HPDE6-E6E7 (cell line): ENCODE measurements at regions not wholly inside any gene's neighbourhood (a gene's known extent, or its start where the extent isn't known, plus 50 kb on each side); places are given as distances from the start of the nearest gene placed in this dataset.
"Not testable (repeated sequence)": the region's sequence is repeated elsewhere in the genome, so short reads cannot be mapped to it uniquely, and the experiment has no call there.

ENCODE experiments used
- DNase-seq: peaks from one replicate; pipeline ENCODE4 v3.0.0; 2011; ENCODE audit warnings: missing footprints; ENCODE audit errors: extremely low spot score

- no peak for DNase-seq
Observed at GRCh38 chr1:41981796-41982195, 63.1 kb upstream of the HIVEP3 start.

- no peak for DNase-seq
Observed at GRCh38 chr1:41980827-41981653, 62.3 kb upstream of the HIVEP3 start.

- DNase-seq = no peak
Observed at GRCh38 chr1:41978986-41979385, 60.3 kb upstream of the HIVEP3 start.

GRCh38 chr1:41977326-41977725 lies 58.6 kb upstream of the HIVEP3 start:
- no peak for DNase-seq

DNA sequence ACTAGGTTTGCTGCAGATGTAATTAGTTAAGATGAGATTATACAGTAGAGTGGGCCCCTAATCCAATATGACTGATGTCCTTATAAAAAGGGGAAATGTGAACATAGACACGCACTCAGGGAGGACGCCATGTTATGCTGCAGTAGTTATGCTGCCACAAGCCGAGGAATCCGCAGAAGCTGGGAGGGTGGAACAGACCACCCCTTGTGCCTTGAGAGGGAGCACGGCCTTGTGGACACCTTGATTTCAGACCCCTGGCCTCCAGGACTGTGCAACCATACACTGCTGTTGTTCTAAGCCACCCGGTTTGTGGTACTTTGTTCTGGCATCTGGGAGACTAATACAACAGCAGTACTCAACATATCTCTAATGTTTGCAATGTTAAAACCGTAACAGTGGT lies 57.9 kb upstream of the HIVEP3 start:
- DNase-seq = no peak

- no peak for DNase-seq
Observed at GRCh38 chr1:41975850-41976569, 57.3 kb upstream of the HIVEP3 start.

DNA sequence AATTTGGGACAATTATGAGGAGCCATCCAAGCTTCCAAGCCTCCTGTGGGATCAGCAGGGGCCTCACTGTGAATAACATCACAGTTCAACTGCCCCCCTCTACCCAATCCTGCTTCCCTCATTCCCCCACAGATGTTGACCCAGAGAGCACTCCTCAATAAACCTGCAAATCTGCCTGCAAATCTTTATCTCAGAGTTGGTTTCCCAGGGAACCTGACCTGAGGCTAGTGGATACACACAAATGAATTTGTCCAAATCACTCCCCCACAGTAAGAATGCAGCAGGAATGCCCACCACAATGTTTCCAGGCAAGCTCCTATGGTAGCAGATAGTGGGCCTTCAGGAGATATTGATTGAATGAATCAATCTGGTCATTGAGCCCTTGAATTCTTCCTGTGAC lies 56.4 kb upstream of the HIVEP3 start:
- DNase-seq = no peak

DNA sequence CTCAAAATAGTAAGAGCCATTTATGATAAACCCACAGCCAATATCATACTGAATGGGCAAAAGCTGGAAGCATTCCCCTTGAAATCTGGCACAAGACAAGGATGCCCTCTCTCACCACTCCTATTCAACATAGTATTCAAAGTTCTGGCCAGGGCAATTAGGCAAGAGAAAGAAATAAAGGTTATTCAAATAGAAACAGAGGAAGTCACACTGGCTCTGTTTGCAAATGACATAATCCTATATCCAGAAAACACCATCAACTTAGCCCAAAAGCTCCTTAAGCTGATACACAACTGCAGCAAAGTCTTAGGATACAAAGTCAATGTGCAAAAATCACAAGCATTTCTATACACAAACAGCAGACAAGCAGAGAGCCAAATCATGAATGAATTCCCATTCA lies 49.8 kb upstream of the HIVEP3 start:
- DNase-seq = not testable (repeated sequence)
